ENCODE measurements at regions not wholly inside any gene's neighbourhood (a gene's known extent, or its start where the extent isn't known, plus 50 kb on each side); places are given as distances from the start of the nearest gene placed in this dataset.

DNA sequence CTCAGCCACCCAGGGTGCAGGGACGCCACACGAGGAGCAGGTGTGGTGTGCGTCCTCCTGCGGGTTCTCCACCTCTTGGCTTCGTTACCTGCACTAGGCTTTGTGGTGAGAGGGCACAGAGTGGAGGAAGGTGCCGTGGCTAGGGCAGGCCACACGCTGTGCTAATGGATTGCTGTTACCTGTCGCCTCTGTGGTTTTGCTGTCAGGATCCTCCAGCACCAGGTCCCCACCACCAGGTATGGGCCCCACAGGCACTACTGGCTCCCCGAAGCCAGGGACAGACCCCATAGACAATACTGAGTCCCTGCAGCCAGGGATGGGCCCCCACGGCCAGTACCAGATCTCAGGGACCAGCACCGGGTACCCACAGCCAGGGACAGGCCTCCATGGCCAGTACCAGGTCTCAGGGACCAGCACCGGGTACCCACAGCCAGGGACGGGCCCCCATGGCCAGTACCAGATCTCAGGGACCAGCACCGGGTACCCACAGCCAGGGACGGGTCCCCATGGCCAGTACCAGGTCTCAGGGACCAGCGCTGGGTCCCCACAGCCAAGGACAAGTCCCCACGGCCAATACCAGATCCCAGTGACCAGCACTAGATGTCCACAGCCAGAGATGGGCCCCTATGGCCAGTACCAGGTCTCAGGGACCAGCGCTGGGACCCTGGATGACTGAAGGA lies 315.6 kb downstream of the SEC14L1 start:
- no peaks in the 10 kb centered on the region for H3K36me3 ChIP-seq
- H3K27me3 ChIP-seq: no peaks in the 10 kb centered on the region
- no peak overlapping the region for H3K27ac ChIP-seq
- peaks cover 0 to 20% of the 10 kb centered on the region in 2 donors for H3K4me1 ChIP-seq
- H3K9me3 ChIP-seq: no peaks in the 10 kb centered on the region
- TF ChIP-seq POLR2A (IDR thresholded peaks at IDR 0.05): no peak
- TF ChIP-seq, protein P1, sequence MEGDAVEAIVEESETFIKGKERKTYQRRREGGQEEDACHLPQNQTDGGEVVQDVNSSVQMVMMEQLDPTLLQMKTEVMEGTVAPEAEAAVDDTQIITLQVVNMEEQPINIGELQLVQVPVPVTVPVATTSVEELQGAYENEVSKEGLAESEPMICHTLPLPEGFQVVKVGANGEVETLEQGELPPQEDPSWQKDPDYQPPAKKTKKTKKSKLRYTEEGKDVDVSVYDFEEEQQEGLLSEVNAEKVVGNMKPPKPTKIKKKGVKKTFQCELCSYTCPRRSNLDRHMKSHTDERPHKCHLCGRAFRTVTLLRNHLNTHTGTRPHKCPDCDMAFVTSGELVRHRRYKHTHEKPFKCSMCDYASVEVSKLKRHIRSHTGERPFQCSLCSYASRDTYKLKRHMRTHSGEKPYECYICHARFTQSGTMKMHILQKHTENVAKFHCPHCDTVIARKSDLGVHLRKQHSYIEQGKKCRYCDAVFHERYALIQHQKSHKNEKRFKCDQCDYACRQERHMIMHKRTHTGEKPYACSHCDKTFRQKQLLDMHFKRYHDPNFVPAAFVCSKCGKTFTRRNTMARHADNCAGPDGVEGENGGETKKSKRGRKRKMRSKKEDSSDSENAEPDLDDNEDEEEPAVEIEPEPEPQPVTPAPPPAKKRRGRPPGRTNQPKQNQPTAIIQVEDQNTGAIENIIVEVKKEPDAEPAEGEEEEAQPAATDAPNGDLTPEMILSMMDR (IDR thresholded peaks at IDR 0.05): no peak
- DNase-seq: no peak
- intact Hi-C loops (cut with DNase I; ENCODE audit: low total_unique reads): no loop called here
- H3K4me3 ChIP-seq: no peak overlapping the region

DNA sequence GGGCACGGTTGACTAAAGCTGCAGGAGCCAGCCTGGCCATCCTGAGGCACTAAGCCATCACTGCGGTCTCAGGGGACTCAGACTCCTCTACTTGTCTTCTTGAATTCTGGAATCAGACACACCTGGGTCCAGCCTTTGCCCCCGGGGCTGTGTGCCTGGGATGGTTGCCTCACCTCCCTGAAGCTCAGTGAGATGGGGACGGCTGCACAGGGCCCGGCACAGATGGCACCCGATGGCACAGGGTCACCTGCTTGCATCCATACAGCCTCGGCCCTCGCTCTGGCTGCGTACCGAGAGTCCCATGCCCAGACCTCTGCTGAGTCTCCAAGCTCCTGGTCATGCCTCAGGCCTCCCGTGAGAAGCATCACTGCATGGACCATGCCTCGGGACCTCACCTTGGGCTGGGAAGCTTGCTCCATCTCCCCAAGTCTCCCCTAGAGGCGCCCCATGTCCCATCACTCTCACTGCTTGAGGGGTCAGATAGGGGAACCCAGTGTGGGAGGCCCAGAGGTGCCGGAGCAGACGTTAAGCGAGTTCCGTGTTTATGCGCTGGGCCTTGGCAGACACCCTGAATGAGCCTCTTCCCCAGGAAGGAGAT lies 316.3 kb downstream of the SEC14L1 start:
- Histone ChIP-seq H3K36me3 (no peaks in the 10 kb centered on the region), H3K9me3 (no peaks in the 10 kb centered on the region), H3K4me3 (no peak overlapping the region), H3K27ac (no peak overlapping the region), H3K4me1 (peaks cover 0 to 20% of the 10 kb centered on the region in 2 donors), H3K27me3 (no peaks in the 10 kb centered on the region)
- DNase-seq: no peak
- TF ChIP-seq, protein P1 (IDR thresholded peaks at IDR 0.05): no peak
- TF ChIP-seq POLR2A (IDR thresholded peaks at IDR 0.05): no peak
- intact Hi-C loops (cut with DNase I; ENCODE audit: low total_unique reads): no loop called here

DNA sequence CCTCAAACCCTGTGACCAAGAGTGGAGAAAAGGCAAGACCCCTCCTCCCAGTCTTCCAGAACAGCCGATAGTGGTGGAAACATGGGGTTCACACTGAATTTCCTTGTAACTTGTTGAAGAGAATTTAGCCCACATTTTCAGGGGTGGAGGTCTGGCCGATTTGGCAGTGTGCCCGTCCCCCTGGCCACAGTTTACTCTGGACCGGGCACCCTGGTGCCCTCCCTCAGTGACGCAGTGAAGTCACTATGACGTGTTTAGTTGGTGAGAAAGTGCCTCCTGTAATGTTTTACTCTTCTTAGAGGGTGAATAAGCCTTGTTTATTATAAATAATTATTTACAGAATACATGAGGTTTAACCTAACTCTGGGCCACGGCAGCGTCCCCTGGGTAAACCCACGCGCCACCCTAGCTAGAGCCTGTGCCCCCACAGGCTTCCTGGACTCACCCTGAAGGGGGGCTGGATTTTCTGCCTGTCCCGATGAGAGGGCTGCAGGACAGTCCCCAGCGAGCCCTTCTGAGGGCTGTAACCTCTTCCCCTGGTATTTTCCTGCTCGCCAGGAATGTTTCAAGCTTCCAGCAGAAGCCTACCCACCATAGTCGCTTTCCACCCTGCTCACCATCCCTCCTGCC lies 316.9 kb downstream of the SEC14L1 start:
- H3K27me3 ChIP-seq: no peaks in the 10 kb centered on the region
- TF ChIP-seq POLR2A (IDR thresholded peaks at IDR 0.05): no peak
- H3K9me3 ChIP-seq: no peaks in the 10 kb centered on the region
- peaks cover 0 to 14% of the 10 kb centered on the region in 2 donors for H3K4me1 ChIP-seq
- no peaks in the 10 kb centered on the region for H3K36me3 ChIP-seq
- intact Hi-C loops (cut with DNase I; ENCODE audit: low total_unique reads): no loop called here
- H3K4me3 ChIP-seq: no peak overlapping the region
- H3K27ac ChIP-seq: no peak overlapping the region
- DNase-seq: no peak

DNA sequence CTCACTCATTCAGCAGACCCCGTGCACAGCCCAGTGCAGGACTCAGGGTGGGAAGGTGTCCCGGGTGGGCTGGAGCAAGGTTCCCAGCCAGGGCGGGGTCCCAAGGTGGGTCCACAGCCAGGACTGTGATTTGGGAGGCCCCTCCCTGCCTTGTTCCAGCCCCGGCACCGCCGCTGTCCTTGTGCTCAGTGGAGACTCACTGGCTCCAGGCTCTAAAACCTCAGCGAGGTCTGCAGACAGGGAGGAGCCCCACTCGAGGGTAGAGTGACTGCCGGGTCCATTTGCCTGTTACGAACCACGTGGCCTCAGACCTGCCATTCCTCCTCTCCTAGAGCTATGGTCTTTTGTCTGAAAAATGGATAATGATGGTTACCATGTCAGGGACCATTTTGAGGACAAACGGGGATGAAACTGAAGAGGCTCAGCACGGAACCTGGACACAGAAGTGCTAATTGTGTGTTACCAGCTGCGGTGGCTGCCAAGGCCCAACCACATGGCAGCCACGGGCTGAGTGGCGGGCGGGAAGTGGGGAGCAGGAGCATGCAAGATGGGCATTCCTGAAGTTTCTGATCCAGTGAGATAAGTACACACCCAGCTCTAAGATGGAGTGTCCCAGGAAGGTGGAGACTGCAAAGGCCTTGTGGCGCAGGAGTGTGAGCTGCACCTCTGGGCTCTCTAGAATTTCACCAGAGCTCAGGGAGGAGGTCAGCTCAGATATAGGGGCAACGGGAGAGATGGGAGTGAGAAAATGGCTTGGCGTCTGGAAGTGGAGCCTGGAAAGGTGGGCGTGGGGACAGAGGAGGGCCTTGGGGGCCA lies 317.6 kb downstream of the SEC14L1 start:
- TF ChIP-seq POLR2A (IDR thresholded peaks at IDR 0.05): no peak
- H3K27ac ChIP-seq: no peak overlapping the region
- intact Hi-C loops (cut with DNase I; ENCODE audit: low total_unique reads): no loop called here
- no peaks in the 10 kb centered on the region for H3K27me3 ChIP-seq
- DNase-seq: no peak
- H3K4me1 ChIP-seq: peaks cover 0 to 6% of the 10 kb centered on the region in 2 donors
- H3K4me3 ChIP-seq: no peak overlapping the region
- H3K36me3 ChIP-seq: no peaks in the 10 kb centered on the region
- H3K9me3 ChIP-seq: no peaks in the 10 kb centered on the region

DNA sequence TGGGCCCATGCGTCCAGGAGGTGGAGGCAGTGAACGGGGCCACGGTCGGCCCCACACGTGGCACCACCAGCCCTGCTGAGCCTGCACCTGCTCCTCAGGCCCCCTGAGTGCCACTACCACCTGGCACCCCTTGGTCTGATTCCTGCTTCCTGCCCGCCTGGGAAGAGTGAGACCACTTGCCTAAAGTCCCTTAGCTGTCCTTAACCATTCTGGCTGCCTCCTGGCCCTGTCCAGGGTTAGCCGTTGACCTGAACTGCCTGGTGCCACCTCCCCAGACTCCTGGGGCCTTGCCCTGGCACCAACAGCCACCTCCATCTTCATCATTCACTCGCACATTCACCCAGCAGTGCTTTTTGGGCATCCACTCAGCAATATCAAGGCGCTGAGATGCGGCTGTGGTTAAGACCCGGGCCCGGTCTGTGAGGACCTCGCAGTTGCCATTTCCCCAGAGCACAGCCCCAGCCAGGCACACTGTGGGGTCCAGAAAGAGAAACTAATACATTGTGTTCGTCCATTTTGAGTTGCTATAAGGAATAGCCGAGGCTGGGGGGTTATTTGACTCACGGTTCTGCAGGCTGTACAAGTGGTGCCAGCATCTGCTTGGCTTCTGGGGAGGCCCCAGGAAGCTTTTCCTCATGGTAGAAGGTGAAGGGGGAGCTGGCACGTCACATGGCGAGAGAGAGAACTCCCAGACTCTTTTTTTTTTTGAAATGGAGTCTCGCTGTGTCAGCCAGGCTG lies 318.4 kb downstream of the SEC14L1 start:
- no peak for TF ChIP-seq POLR2A (IDR thresholded peaks at IDR 0.05)
- TF ChIP-seq, protein P1 (IDR thresholded peaks at IDR 0.05): no peak
- Histone ChIP-seq H3K9me3 (no peaks in the 10 kb centered on the region), H3K4me3 (no peak overlapping the region), H3K36me3 (no peaks in the 10 kb centered on the region), H3K27ac (no peak overlapping the region), H3K27me3 (no peaks in the 10 kb centered on the region), H3K4me1 (peaks cover 0 to 4% of the 10 kb centered on the region in 2 donors)
- no peak for DNase-seq
- intact Hi-C loops (cut with DNase I; ENCODE audit: low total_unique reads): no loop called here
